Suprapubic skin (tissue), 4 donors: ENCODE measurements at regions not wholly inside any gene's neighbourhood (a gene's known extent, or its start where the extent isn't known, plus 50 kb on each side); places are given as distances from the start of the nearest gene placed in this dataset.

ENCODE experiments used
- DNase-seq, 2 donors: peaks; one replicate each; pipeline ENCODE4 v3.0.0-alpha.2; 2019; ENCODE audit warnings: low spot score in 2 of 2
- H3K27ac ChIP-seq: fragments of 200-600 bp; sonication (generic); one replicate; pipeline ENCODE4 v1.5.1; 2019
- H3K27me3 ChIP-seq: fragments of 200-600 bp; sonication (generic); one replicate; pipeline ENCODE4 v1.5.1; 2019
- H3K36me3 ChIP-seq: fragments of 200-600 bp; sonication (generic); one replicate; pipeline ENCODE4 v1.5.1; 2019
- H3K4me1 ChIP-seq: fragments of 200-600 bp; sonication (generic); one replicate; pipeline ENCODE4 v1.5.1; 2019
- H3K4me3 ChIP-seq: fragments of 200-600 bp; sonication (generic); one replicate; pipeline ENCODE4 v1.5.1; 2019; ENCODE audit warnings: mild to moderate bottlenecking
- H3K9me3 ChIP-seq: fragments of 200-600 bp; sonication (generic); one replicate; pipeline ENCODE4 v1.5.1; 2019
- EP300 ChIP-seq: sonication (generic); formaldehyde crosslinking; IDR thresholded peaks from one replicate; pipeline ENCODE4 v1.6.1; 2017; ENCODE audit warnings: antibody characterized with exemption
- POLR2A ChIP-seq, 2 donors: fragments of 450-650 bp; IDR thresholded peaks; one replicate each; pipeline ENCODE4 v1.6.1; 2017; ENCODE audit warnings: antibody characterized with exemption in 2 of 2, mild to moderate bottlenecking in 2 of 2, moderate library complexity in 2 of 2
- POLR2AphosphoS5 ChIP-seq, 3 donors: sonication (generic); formaldehyde crosslinking; IDR thresholded peaks; one replicate each; pipeline ENCODE4 v1.6.1; 2017; ENCODE audit warnings: antibody characterized with exemption in 3 of 3
- WGBS: methylation state at CpG from one replicate; pipeline ENCODE4 v1.1.5; 2018; 5-methylcytosine and 5-hydroxymethylcytosine counted together
- TF ChIP-seq, protein P1 (sequence below), 2 donors: fragments of 200-600 bp in 1 of 2; fragments of 450-650 bp in 1 of 2; sonication (generic) in 1 of 2; IDR thresholded peaks; one replicate each; pipeline ENCODE4 v1.5.1; 2016 to 2019; ENCODE audit warnings: antibody characterized with exemption in 2 of 2, mild to moderate bottlenecking in 1 of 2, moderate library complexity in 1 of 2

- Histone ChIP-seq H3K9me3 (no peaks in the 10 kb centered on the region), H3K4me3 (no peak overlapping the region), H3K4me1 (no peaks in the 10 kb centered on the region), H3K36me3 (no peaks in the 10 kb centered on the region), H3K27ac (no peak overlapping the region), H3K27me3 (no peaks in the 10 kb centered on the region)
- TF ChIP-seq EP300 (no peak), POLR2A (IDR thresholded peaks at IDR 0.05) (no peak), POLR2AphosphoS5 (IDR thresholded peaks at IDR 0.05) (no peak)
- TF ChIP-seq, protein P1, sequence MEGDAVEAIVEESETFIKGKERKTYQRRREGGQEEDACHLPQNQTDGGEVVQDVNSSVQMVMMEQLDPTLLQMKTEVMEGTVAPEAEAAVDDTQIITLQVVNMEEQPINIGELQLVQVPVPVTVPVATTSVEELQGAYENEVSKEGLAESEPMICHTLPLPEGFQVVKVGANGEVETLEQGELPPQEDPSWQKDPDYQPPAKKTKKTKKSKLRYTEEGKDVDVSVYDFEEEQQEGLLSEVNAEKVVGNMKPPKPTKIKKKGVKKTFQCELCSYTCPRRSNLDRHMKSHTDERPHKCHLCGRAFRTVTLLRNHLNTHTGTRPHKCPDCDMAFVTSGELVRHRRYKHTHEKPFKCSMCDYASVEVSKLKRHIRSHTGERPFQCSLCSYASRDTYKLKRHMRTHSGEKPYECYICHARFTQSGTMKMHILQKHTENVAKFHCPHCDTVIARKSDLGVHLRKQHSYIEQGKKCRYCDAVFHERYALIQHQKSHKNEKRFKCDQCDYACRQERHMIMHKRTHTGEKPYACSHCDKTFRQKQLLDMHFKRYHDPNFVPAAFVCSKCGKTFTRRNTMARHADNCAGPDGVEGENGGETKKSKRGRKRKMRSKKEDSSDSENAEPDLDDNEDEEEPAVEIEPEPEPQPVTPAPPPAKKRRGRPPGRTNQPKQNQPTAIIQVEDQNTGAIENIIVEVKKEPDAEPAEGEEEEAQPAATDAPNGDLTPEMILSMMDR (IDR thresholded peaks at IDR 0.05), result no peak
- DNase-seq, result no peak
- WGBS, result 99% methylated on average over 3 of the region's 3 CpGs
Measured at GRCh38 chr3:106710596-106710995, 666.6 kb upstream of the CCDC54 start.

DNA sequence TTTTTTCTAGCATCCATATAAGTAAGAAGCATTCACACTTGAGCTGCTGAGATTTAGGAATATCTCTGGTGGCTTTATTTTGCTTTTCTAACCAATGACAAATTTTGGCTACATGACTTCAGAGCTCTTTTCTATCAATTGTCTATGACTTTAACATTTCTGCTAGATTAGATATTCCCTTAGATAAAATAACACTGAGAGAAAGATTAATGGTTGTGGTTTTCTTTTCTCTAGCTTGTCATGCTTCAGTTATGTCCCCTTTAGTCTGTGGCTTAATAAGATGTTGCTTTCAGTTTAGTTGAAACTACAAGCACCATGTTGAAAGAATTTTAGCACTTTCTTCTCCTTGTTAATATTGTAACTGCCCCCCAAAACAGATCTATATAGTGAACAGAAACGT lies 665.6 kb upstream of the CCDC54 start:
- H3K27me3 ChIP-seq, result no peaks in the 10 kb centered on the region
- H3K27ac ChIP-seq, result no peak overlapping the region
- H3K4me1 ChIP-seq, result no peaks in the 10 kb centered on the region
- WGBS, result 16% methylated on average over 1 of the region's 1 CpG
- H3K4me3 ChIP-seq, result no peak overlapping the region
- DNase-seq, result no peak
- no peaks in the 10 kb centered on the region for H3K9me3 ChIP-seq
- TF ChIP-seq EP300 (no peak), POLR2AphosphoS5 (IDR thresholded peaks at IDR 0.05) (no peak), POLR2A (IDR thresholded peaks at IDR 0.05) (no peak)
- TF ChIP-seq, protein P1 (IDR thresholded peaks at IDR 0.05), result no peak
- H3K36me3 ChIP-seq, result no peaks in the 10 kb centered on the region

DNA sequence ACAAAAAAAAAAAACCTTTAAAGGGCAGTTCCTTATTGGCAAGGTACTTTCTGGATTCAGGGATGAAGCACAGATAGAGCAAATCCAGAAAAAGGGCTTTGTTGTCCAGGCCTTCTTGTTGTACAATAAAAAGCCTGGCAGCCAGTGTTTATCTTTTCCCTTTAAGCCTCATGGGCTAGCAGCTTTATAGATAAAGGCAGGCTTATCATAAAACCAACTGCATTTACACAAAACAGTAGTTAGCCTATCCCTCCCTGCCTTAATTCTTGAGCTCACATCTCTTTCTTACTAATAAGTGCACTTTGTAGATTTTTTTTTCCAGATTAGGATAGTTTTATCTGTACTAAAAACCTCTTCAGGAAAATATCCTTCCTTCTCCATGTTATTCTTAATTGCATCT lies 662.8 kb upstream of the CCDC54 start:
- Histone ChIP-seq H3K9me3 (no peaks in the 10 kb centered on the region), H3K36me3 (no peaks in the 10 kb centered on the region), H3K27me3 (no peaks in the 10 kb centered on the region), H3K4me3 (no peak overlapping the region), H3K27ac (no peak overlapping the region), H3K4me1 (no peaks in the 10 kb centered on the region)
- DNase-seq, result no peak
- TF ChIP-seq EP300 (no peak), POLR2A (IDR thresholded peaks at IDR 0.05) (no peak), POLR2AphosphoS5 (IDR thresholded peaks at IDR 0.05) (no peak)
- TF ChIP-seq, protein P1 (IDR thresholded peaks at IDR 0.05), result no peak

GRCh38 chr3:106715286-106715685 lies 662.0 kb upstream of the CCDC54 start:
- H3K9me3 ChIP-seq, result no peaks in the 10 kb centered on the region
- TF ChIP-seq POLR2AphosphoS5 (IDR thresholded peaks at IDR 0.05) (no peak), EP300 (no peak), POLR2A (IDR thresholded peaks at IDR 0.05) (no peak)
- TF ChIP-seq, protein P1 (IDR thresholded peaks at IDR 0.05), result no peak
- no peaks in the 10 kb centered on the region for H3K27me3 ChIP-seq
- 94% methylated on average over 3 of the region's 3 CpGs for WGBS
- H3K36me3 ChIP-seq, result no peaks in the 10 kb centered on the region
- H3K27ac ChIP-seq, result no peak overlapping the region
- H3K4me3 ChIP-seq, result no peak overlapping the region
- H3K4me1 ChIP-seq, result no peaks in the 10 kb centered on the region
- no peak for DNase-seq

DNA sequence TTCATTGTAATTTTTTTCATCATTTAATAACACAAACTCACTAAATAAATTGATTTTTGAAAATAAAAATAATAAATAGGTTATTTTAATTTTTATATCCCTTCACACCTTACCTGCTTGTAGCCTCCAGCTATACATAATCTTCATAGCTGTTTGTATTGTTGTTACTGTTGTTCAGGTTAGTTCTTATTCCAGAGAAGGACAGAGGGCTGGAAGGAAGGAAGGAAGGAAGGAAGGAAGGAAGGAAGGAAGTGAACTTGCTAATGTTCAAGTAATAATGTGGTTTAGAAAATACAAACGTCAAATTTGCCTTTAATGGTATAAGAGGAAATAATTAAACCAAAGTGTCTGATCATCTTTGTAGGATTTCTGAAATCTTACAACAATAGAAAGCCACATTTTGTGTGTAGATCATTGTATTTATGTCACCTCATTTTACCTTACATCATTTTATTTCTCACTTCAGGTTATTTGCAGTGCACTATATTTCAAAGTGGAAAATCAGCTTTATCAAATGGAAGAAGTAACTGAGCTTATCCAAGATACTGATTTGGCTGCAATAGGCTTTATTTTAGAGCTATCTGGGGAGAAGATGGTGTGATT lies 660.0 kb upstream of the CCDC54 start:
- Histone ChIP-seq H3K4me3 (no peak overlapping the region), H3K27me3 (no peaks in the 10 kb centered on the region), H3K4me1 (no peaks in the 10 kb centered on the region), H3K9me3 (no peaks in the 10 kb centered on the region), H3K27ac (no peak overlapping the region), H3K36me3 (no peaks in the 10 kb centered on the region)
- WGBS, result 59% methylated on average over 1 of the region's 1 CpG
- TF ChIP-seq POLR2AphosphoS5 (IDR thresholded peaks at IDR 0.05), result no peak
- no peak for TF ChIP-seq EP300
- TF ChIP-seq, protein P1 (IDR thresholded peaks at IDR 0.05), result no peak
- TF ChIP-seq POLR2A (IDR thresholded peaks at IDR 0.05), result no peak
- DNase-seq, result no peak
